B cell (primary cell): ENCODE measurements at regions not wholly inside any gene's neighbourhood (a gene's known extent, or its start where the extent isn't known, plus 50 kb on each side); places are given as distances from the start of the nearest gene placed in this dataset.

ENCODE experiments used
- ATAC-seq: fragments of 200-7000 bp; cut with Tn5 transposase; one replicate; pipeline ENCODE4 v1.10.0; 2021; ENCODE audit warnings: low read depth, mild to moderate bottlenecking, moderate number of reproducible peaks, moderate library complexity
- CTCF ChIA-PET: fragments of 350-600 bp; sonication (Branson Sonifier 250); formaldehyde crosslinking; loops from one replicate; lab custom pipeline; 2021; ENCODE audit warnings: antibody characterized with exemption, inconsistent platforms; lab: Charles Lee
- POLR2A ChIA-PET: fragments of 350-600 bp; sonication (Branson Sonifier 250); formaldehyde crosslinking; loops from one replicate; lab custom pipeline; 2021; ENCODE audit warnings: antibody characterized with exemption; lab: Charles Lee
- DNase-seq: peaks from one replicate; pipeline ENCODE4 v3.0.0; 2013
- H2AFZ ChIP-seq: 2 replicates; pipeline ENCODE4 v1.6.1; 2012; ENCODE audit warnings: mild to moderate bottlenecking, low read depth, low read length; ENCODE audit not compliant: insufficient read depth, poor library complexity, severe bottlenecking
- H3K27ac ChIP-seq, 2 donors: 1 replicate in 1 of 2; 2 replicates in 1 of 2; pipeline ENCODE4 v1.5.1; 2012 to 2013; ENCODE audit warnings: low read length in 2 of 2, mild to moderate bottlenecking in 2 of 2, moderate library complexity in 1 of 2
- H3K27me3 ChIP-seq, 4 experiments: fragments of 200-600 bp in 1 of 4; sonication (generic) in 1 of 4; replicated peaks in 1 of 4; 1 replicate in 2 of 4; 2 replicates in 2 of 4; pipeline versions ENCODE4 v1.6.1 to v1.7.0; 2013 to 2016; ENCODE audit warnings: low read length in 3 of 4, mild to moderate bottlenecking in 2 of 4, mixed read lengths in 1 of 4, moderate library complexity in 1 of 4; ENCODE audit not compliant: insufficient read depth in 4 of 4, control insufficient read depth in 3 of 4; ENCODE audit errors: control extremely low read depth in 1 of 4
- H3K36me3 ChIP-seq, 2 experiments: replicated peaks in 1 of 2; 1 replicate in 1 of 2; 2 replicates in 1 of 2; pipeline versions ENCODE4 v1.6.1 to v1.7.1; 2013; ENCODE audit warnings: low read length in 1 of 2; ENCODE audit not compliant: insufficient read depth in 2 of 2, control insufficient read depth in 1 of 2; ENCODE audit errors: control extremely low read depth in 1 of 2, extremely low read depth in 1 of 2
- H3K4me1 ChIP-seq, 2 donors: fragments of 200-600 bp in 1 of 2; sonication (generic) in 1 of 2; 1 replicate in 1 of 2; 2 replicates in 1 of 2; pipeline versions ENCODE4 v1.5.1 to v1.6.1; 2013 to 2017; ENCODE audit warnings: low read length in 2 of 2; ENCODE audit not compliant: control insufficient read depth in 2 of 2, insufficient read depth in 2 of 2
- H3K4me2 ChIP-seq: replicated peaks from 2 replicates; pipeline ENCODE3; 2012; ENCODE audit warnings: mild to moderate bottlenecking, low read depth, low read length; ENCODE audit not compliant: poor library complexity, severe bottlenecking
- H3K4me3 ChIP-seq, 5 experiments: fragments of 200-600 bp in 1 of 5; sonication (generic) in 1 of 5; 1 replicate in 3 of 5; 2 replicates in 2 of 5; pipeline versions ENCODE4 v1.5.1 to v1.7.0; 2011 to 2016; ENCODE audit warnings: low read length in 4 of 5, mild to moderate bottlenecking in 4 of 5, low read depth in 2 of 5, control low read depth in 1 of 5, moderate library complexity in 1 of 5; ENCODE audit not compliant: insufficient read depth in 1 of 5; ENCODE audit errors: control extremely low read depth in 1 of 5, extremely low read depth in 1 of 5
- H3K79me2 ChIP-seq: fragments of 200-600 bp; sonication (generic); one replicate; pipeline ENCODE4 v1.6.0; 2016; ENCODE audit warnings: low read length; ENCODE audit not compliant: control insufficient read depth, insufficient read depth
- H3K9ac ChIP-seq: fragments of 200-600 bp; sonication (generic); 2 replicates; pipeline ENCODE4 v1.6.1; 2017; ENCODE audit warnings: mild to moderate bottlenecking, low read length, moderate library complexity
- H3K9me3 ChIP-seq, 3 donors: one replicate each; pipeline versions ENCODE4 v1.6.1 to v1.7.1; 2013; ENCODE audit warnings: low read length in 2 of 3; ENCODE audit not compliant: control insufficient read depth in 2 of 3, insufficient read depth in 1 of 3; ENCODE audit errors: control extremely low read depth in 1 of 3
- H4K20me1 ChIP-seq: 2 replicates; pipeline ENCODE4 v1.6.0; 2012; ENCODE audit warnings: mild to moderate bottlenecking, low read length; ENCODE audit not compliant: insufficient read depth, control insufficient read depth, poor library complexity, severe bottlenecking
- H3K27ac Mint-ChIP-seq: one replicate; pipeline ENCODE4 v1.8.0; 2021; ENCODE audit warnings: mixed read lengths
- H3K27me3 Mint-ChIP-seq: one replicate; pipeline ENCODE4 v1.8.0; 2021; ENCODE audit warnings: mixed read lengths
- H3K4me1 Mint-ChIP-seq: one replicate; pipeline ENCODE4 v1.8.0; 2021; ENCODE audit warnings: mixed read lengths
- H3K4me3 Mint-ChIP-seq: one replicate; pipeline ENCODE4 v1.8.0; 2021; ENCODE audit warnings: mixed read lengths
- H3K9me3 Mint-ChIP-seq: one replicate; pipeline ENCODE4 v1.8.0; 2022; ENCODE audit warnings: mixed read lengths; ENCODE audit not compliant: insufficient read depth
- EZH2 ChIP-seq: IDR thresholded peaks from 2 replicates; pipeline ENCODE4 v1.6.1; 2012; ENCODE audit warnings: borderline replicate concordance, low read depth, mild to moderate bottlenecking, moderate library complexity, low read length; ENCODE audit not compliant: insufficient read depth, poor library complexity, severe bottlenecking
- WGBS: methylation state at CpG from one replicate; pipeline ENCODE4 v1.1.5; 2013; ENCODE audit warnings: missing lambda C conversion rate; ENCODE audit not compliant: insufficient coverage; 5-methylcytosine and 5-hydroxymethylcytosine counted together
- intact Hi-C: fragments of 100-400 bp; cut with micrococcal nuclease; formaldehyde crosslinking; loops from one replicate; pipeline ENCODE4 v1.10.0; 2022
- TF ChIP-seq, protein P1 (sequence below): fragments of 200-600 bp; IDR thresholded peaks from one replicate; pipeline ENCODE4 v1.8.0; 2022; ENCODE audit warnings: antibody characterized with exemption, mild to moderate bottlenecking

DNA sequence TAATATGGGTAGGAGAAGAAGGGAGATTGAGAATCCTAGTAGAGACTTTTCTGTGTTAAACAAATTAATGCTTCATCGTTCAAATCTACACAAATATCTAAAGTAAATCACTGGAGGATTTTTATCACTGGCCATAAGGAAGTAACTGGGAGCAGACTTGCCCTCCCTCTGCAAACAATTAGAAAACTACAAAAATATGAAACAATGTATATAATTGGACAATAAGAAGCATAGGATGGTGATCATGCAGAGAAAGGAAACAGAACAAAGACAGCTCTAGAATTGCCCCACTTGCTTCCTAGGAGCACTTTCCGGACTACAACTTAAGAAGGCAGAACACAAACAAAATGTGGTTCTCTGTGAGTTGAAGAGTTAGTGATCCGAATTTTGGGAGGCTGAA lies 452.7 kb upstream of the KLHL29 start:
- Histone ChIP-seq H2AFZ (no peak overlapping the region), H3K9ac (no peak overlapping the region), H3K4me3 (no peak overlapping the region), H3K27ac (no peak overlapping the region), H3K4me2 (no peak overlapping the region), H3K4me1 (no peaks in the 10 kb centered on the region), H4K20me1 (no peaks in the 10 kb centered on the region), H3K79me2 (no peaks in the 10 kb centered on the region), H3K9me3 (no peaks in the 10 kb centered on the region), H3K27me3 (no peaks in the 10 kb centered on the region), H3K36me3 (no peaks in the 10 kb centered on the region)
- no peak for TF ChIP-seq EZH2
- TF ChIP-seq, protein P1, sequence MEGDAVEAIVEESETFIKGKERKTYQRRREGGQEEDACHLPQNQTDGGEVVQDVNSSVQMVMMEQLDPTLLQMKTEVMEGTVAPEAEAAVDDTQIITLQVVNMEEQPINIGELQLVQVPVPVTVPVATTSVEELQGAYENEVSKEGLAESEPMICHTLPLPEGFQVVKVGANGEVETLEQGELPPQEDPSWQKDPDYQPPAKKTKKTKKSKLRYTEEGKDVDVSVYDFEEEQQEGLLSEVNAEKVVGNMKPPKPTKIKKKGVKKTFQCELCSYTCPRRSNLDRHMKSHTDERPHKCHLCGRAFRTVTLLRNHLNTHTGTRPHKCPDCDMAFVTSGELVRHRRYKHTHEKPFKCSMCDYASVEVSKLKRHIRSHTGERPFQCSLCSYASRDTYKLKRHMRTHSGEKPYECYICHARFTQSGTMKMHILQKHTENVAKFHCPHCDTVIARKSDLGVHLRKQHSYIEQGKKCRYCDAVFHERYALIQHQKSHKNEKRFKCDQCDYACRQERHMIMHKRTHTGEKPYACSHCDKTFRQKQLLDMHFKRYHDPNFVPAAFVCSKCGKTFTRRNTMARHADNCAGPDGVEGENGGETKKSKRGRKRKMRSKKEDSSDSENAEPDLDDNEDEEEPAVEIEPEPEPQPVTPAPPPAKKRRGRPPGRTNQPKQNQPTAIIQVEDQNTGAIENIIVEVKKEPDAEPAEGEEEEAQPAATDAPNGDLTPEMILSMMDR: no peak
- Mint-ChIP-seq H3K9me3 (no peaks in the 10 kb centered on the region), H3K4me1 (no peaks in the 10 kb centered on the region), H3K27ac (no peak overlapping the region), H3K27me3 (no peaks in the 10 kb centered on the region), H3K4me3 (no peak overlapping the region)
- intact Hi-C loops: no loop called here
- ChIA-PET CTCF (no interaction called here), POLR2A (no interaction called here)
- WGBS: 50% methylated on average over 1 of the region's 3 CpGs
- DNase-seq (no peak), ATAC-seq (no peak)

DNA sequence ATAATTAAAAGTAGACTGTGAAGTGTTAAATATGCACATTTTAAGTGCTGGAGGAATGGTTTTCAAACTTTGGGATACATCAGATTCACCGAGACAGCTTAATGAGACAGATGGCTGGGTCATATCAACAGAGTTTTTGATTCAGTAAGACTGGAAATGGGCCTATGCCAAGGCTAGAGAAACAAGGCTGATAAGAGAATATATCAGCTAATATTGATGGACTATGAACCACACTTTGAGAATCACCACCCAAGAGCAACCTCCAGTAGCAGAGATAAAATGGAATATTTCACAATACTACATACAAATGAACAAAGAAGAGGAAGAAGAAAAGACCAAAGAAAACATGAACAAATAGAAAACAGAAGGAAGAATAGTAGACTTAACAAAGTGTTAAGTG lies 450.2 kb upstream of the KLHL29 start:
- H3K9me3 Mint-ChIP-seq: no peaks in the 10 kb centered on the region
- ChIA-PET POLR2A (no interaction called here), CTCF (no interaction called here)
- no peak overlapping the region for H2AFZ ChIP-seq
- no peaks in the 10 kb centered on the region for H3K4me1 ChIP-seq
- H4K20me1 ChIP-seq: no peaks in the 10 kb centered on the region
- H3K9me3 ChIP-seq: peaks cover 0 to 3% (median 0%) of the 10 kb centered on the region in 3 donors
- H3K4me2 ChIP-seq: no peak overlapping the region
- no peaks in the 10 kb centered on the region for H3K27me3 ChIP-seq
- no peak overlapping the region for H3K27ac Mint-ChIP-seq
- TF ChIP-seq EZH2: no peak
- TF ChIP-seq, protein P1: no peak
- WGBS: 100% methylated on average over 1 of the region's 1 CpG
- H3K4me1 Mint-ChIP-seq: no peaks in the 10 kb centered on the region
- no peak overlapping the region for H3K4me3 ChIP-seq
- no peaks in the 10 kb centered on the region for H3K36me3 ChIP-seq
- no peak overlapping the region for H3K4me3 Mint-ChIP-seq
- H3K27me3 Mint-ChIP-seq: no peaks in the 10 kb centered on the region
- intact Hi-C loops: no loop called here
- H3K27ac ChIP-seq: no peak overlapping the region
- no peak overlapping the region for H3K9ac ChIP-seq
- no peak for ATAC-seq
- H3K79me2 ChIP-seq: no peaks in the 10 kb centered on the region
- DNase-seq: no peak
